ENCODE measurements at regions not wholly inside any gene's neighbourhood (a gene's known extent, or its start where the extent isn't known, plus 50 kb on each side); places are given as distances from the start of the nearest gene placed in this dataset.
A peak's percentile ranks its signal among the peaks of the same experiment; 100 is the strongest.

DNA sequence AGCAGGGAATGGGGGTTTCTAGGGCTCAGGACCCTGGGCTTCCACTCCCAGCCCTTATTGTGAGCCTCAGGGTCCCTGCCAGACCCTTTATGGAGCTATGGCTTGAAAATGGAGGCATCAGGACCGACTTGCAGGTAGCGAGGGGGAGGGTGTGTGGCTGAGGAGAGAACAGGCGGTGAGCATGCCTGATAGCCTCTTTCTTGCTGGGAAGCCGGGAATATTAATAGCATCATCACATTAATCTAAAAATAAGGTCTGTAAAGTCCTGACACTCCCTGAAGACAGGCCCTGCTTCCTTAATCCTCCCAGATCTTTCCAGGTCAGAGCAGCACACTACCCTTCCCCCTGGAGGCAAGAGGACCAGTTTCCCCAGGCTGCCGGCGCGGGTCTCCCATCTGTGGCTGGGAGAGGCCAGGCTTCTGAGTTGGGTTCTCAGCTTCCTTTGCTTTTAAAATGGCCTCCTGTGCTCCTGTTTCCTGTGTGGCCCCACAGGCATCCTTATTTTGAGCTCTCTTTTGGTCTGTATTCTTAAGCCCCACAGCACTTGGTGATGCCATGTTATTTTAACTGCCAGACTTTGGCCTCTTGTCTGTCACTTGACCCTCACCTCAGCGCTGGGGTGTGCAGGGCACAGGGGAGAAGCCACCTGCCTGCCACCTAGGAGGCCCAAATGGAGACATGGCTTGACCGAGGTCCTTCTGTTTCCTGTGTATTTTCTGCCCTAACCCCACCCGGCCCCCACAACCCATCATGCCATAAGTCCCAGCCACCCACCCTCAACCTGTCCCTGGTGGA lies 185.0 kb upstream of the TOPAZ1 start:
- peaks cover 2% of the 10 kb centered on the region for H3K27me3 Mint-ChIP-seq (ENCODE audit: low read depth)
- intact Hi-C loops (cut with micrococcal nuclease), result no loop called here
- CTCF ChIA-PET, result no interaction called here
- no peak overlapping the region for H3K27ac Mint-ChIP-seq
- peaks cover 32% of the 10 kb centered on the region for H3K4me1 Mint-ChIP-seq (ENCODE audit: low read depth)
- no peak for DNase-seq
- H3K9me3 Mint-ChIP-seq, result no peaks in the 10 kb centered on the region
- H3K36me3 Mint-ChIP-seq (ENCODE audit: low read depth), result no peaks in the 10 kb centered on the region
- H3K4me3 Mint-ChIP-seq, result no peak overlapping the region

DNA sequence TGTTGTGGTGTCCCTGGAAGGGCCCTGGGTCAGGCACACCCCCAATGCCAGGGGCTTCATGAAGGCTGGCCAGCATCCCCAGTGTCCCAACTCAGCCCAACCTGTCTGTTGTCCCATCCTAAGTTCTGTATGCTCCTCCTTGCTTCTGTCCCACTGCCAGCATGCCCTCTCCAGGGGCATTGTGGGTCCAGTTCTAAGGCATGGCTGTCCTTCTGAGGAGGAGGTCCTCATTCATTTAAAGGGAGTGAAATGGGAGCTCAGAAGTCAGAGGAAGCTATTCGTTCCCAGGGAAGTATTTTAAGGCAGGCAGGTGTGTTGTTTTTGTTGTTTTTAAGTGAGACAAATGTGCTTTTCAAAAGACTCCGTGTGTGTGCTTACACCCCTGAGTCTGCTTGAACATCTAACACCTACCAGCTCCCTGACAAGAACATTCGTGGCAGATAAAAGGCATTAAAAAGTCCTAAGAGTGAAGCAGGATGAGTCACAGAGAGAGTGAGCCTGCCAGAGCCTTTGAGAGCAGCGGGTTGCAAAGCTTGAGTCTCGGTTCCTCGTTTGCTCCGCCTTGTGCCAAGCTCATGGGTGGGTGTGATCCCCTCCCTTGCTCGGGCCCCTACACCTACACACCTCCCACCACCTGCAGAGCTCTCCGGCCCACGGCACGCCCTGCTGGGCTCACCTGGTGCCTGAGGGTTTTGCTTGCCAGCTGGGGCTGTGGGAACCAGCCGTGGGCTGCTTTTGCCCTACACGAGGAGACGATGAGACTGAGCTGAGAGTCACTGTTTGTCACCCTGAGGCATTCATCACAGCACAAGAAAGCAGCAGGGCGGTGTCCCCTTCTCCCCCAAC lies 183.4 kb upstream of the TOPAZ1 start:
- H3K9me3 Mint-ChIP-seq, result no peaks in the 10 kb centered on the region
- no peaks in the 10 kb centered on the region for H3K36me3 Mint-ChIP-seq (ENCODE audit: low read depth)
- CTCF ChIA-PET, result interaction anchor here (0.9 kb wide), 1 partner anchor 62 kb away, joined by 3 read pairs; no protein-coding TSS in a partner anchor
- intact Hi-C loops (cut with micrococcal nuclease), result loop anchor here (1.0 to 2.0 kb wide), 2 partner anchors 47 to 61 kb away; no protein-coding TSS in a partner anchor
- DNase-seq, result peak; percentile 64
- H3K27me3 Mint-ChIP-seq (ENCODE audit: low read depth), result peaks cover 6% of the 10 kb centered on the region
- peak overlapping the region; percentile 62 for H3K4me3 Mint-ChIP-seq
- H3K27ac Mint-ChIP-seq, result peak overlapping the region; percentile 67
- H3K4me1 Mint-ChIP-seq (ENCODE audit: low read depth), result peaks cover 32% of the 10 kb centered on the region

DNA sequence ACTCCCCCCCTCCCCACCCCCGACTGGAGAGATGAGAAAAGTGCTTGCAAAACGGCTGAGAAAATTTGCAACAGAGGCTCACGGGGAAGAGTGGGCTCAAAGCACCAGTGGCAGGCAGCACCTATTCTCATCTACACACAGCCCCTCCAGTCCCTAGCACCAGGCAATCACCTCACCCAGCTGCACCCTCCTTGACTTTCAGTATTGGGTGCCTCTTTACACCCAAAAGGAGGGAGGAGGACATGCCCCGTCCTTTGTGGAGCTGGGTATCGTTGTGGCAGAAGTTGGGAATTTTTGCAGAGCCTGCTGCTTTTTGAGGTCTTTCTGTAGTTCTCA lies 182.8 kb upstream of the TOPAZ1 start:
- Mint-ChIP-seq H3K9me3 (no peaks in the 10 kb centered on the region), H3K4me1 (ENCODE audit: low read depth) (peaks cover 32% of the 10 kb centered on the region), H3K27me3 (ENCODE audit: low read depth) (peaks cover 6% of the 10 kb centered on the region), H3K36me3 (ENCODE audit: low read depth) (no peaks in the 10 kb centered on the region), H3K4me3 (no peak overlapping the region), H3K27ac (no peak overlapping the region)
- DNase-seq, result no peak
- CTCF ChIA-PET, result interaction anchor here (0.9 kb wide), 1 partner anchor 63 kb away, joined by 3 read pairs; no protein-coding TSS in a partner anchor
- intact Hi-C loops (cut with micrococcal nuclease), result loop anchor here (1.0 to 2.0 kb wide), 2 partner anchors 46 to 62 kb away; no protein-coding TSS in a partner anchor

DNA sequence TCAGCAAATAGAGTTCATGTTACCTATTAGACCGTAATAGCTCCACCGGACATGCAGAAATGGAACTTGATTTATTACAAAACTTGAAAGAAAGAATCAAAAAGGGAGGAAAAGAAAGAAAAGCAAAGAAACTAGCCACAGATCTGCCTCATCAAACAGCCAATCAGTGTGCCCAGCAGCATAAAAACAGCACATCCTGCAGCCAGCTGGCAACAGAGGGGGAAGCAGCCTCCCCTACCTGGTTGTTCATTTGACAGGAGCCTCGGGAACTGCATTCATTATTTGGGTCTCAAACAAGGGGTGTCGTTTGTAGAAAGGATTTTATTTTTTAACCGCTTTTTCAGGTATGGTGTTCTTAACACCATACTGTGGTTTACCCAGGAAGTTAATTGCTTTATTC lies 181.5 kb upstream of the TOPAZ1 start:
- intact Hi-C loops (cut with micrococcal nuclease), result no loop called here
- H3K4me1 Mint-ChIP-seq (ENCODE audit: low read depth), result peaks cover 32% of the 10 kb centered on the region
- H3K9me3 Mint-ChIP-seq, result no peaks in the 10 kb centered on the region
- H3K4me3 Mint-ChIP-seq, result no peak overlapping the region
- H3K27me3 Mint-ChIP-seq (ENCODE audit: low read depth), result peaks cover 6% of the 10 kb centered on the region
- no peaks in the 10 kb centered on the region for H3K36me3 Mint-ChIP-seq (ENCODE audit: low read depth)
- CTCF ChIA-PET, result no interaction called here
- H3K27ac Mint-ChIP-seq, result no peak overlapping the region
- DNase-seq, result peak; percentile 15

DNA sequence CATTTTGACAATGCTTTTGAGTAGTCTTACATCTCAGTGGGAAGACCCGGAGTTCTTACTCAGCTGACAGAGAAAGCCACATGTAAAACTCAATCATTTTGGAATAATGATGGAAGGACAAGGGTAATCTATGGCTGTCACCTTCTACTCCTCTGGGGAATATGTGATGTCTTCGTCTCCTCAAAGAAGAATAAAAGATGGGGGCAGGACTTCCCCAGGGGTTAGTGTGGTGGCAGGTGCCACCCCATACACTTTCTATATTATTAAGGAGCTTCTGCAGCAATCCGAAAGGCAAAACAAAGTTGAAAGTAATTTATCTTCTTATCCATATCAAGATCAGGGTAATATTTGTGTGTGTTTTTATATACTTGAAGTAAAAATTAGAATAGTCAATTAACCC lies 180.4 kb upstream of the TOPAZ1 start:
- intact Hi-C loops (cut with micrococcal nuclease), result no loop called here
- Mint-ChIP-seq H3K27me3 (ENCODE audit: low read depth) (peaks cover 10% of the 10 kb centered on the region), H3K9me3 (no peaks in the 10 kb centered on the region), H3K27ac (no peak overlapping the region), H3K4me1 (ENCODE audit: low read depth) (peaks cover 32% of the 10 kb centered on the region), H3K4me3 (no peak overlapping the region), H3K36me3 (ENCODE audit: low read depth) (no peaks in the 10 kb centered on the region)
- no peak for DNase-seq
- CTCF ChIA-PET, result no interaction called here

DNA sequence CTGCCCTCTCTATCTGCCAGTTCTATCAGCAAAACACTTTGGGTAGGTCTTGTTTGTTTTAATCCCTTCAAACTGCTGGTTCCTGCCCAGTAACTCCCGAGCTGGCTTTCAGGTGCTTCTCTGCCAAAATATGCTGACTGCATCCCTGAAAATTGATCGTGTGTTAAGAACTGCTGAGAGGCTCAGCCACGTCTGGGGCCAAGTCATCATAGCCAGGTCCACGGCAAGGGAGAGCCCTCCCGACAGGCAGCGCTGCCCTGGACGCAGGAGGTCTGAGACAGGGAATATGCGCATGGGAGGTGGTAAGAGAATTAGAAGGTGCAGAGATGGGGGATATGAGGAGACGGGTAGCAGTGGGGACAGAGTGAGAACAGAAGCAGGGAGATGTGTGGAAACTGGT lies 179.7 kb upstream of the TOPAZ1 start:
- CTCF ChIA-PET, result no interaction called here
- Mint-ChIP-seq H3K9me3 (no peaks in the 10 kb centered on the region), H3K36me3 (ENCODE audit: low read depth) (no peaks in the 10 kb centered on the region), H3K4me1 (ENCODE audit: low read depth) (peaks cover 32% of the 10 kb centered on the region), H3K27ac (no peak overlapping the region), H3K27me3 (ENCODE audit: low read depth) (peaks cover 10% of the 10 kb centered on the region), H3K4me3 (no peak overlapping the region)
- intact Hi-C loops (cut with micrococcal nuclease), result no loop called here
- DNase-seq, result no peak

DNA sequence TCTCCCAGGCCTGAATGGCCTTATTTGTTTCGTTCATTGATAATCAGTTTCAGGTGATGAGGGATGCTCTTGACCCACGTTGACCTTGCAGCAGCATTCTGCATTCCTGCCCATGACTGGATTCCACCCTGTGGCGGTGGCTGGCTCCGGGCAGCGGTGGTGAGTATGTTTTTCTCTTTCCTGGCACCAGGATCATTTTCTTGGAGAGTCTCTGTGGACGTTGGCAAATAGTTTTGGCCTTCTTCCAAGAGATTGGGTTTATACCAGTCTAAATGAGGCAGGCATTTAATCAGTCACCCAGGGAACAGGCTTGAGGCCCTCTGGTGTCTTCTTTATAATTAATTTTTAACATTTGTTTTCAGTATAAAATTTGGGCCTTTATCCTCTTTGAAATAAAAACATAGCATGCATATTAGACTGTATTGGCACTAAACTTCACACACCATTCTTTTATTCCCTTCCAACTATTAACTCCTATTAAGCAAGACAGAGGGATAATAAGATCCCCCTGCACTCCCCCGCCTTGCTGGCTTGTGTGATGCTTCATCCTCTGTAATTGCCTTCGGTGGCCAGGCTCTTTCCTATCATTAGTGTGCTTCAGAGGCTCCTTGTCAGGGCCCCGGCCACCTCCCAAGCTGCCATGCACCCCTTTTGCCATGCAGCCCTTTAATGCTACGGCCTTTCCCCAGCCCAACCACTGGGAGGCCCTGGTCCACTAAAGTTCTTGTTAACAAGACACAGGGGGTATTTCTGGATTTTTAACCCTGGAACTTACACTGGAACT lies 176.2 kb upstream of the TOPAZ1 start:
- no peak overlapping the region for H3K27ac Mint-ChIP-seq
- H3K27me3 Mint-ChIP-seq (ENCODE audit: low read depth), result peaks cover 13% of the 10 kb centered on the region
- H3K4me1 Mint-ChIP-seq (ENCODE audit: low read depth), result peaks cover 8% of the 10 kb centered on the region
- DNase-seq, result no peak
- CTCF ChIA-PET, result no interaction called here
- no peaks in the 10 kb centered on the region for H3K36me3 Mint-ChIP-seq (ENCODE audit: low read depth)
- intact Hi-C loops (cut with micrococcal nuclease), result no loop called here
- H3K4me3 Mint-ChIP-seq, result no peak overlapping the region
- H3K9me3 Mint-ChIP-seq, result no peaks in the 10 kb centered on the region

DNA sequence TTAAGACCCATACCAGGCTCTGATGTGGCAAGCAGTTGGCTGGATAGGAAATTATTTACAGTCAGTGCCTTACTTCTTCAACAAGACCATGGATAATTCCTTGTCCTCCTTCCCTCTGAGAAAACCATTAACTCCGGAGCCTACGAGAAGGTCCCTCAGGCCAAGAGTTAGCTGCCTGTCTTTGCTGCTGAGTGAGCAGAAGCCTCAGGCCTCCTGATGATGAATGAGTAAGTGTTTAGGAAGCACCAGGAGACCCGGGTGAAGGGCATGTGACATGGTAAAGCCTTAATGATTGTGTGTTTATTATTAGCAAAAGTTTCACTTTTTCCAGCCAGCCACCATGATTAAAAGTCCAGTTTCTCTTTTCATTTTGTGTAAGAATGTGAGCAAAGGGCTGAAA lies 174.9 kb upstream of the TOPAZ1 start:
- H3K27ac Mint-ChIP-seq, result no peak overlapping the region
- no peak overlapping the region for H3K4me3 Mint-ChIP-seq
- intact Hi-C loops (cut with micrococcal nuclease), result no loop called here
- CTCF ChIA-PET, result no interaction called here
- peaks cover 4% of the 10 kb centered on the region for H3K4me1 Mint-ChIP-seq (ENCODE audit: low read depth)
- peaks cover 13% of the 10 kb centered on the region for H3K27me3 Mint-ChIP-seq (ENCODE audit: low read depth)
- no peaks in the 10 kb centered on the region for H3K9me3 Mint-ChIP-seq
- DNase-seq, result no peak
- no peaks in the 10 kb centered on the region for H3K36me3 Mint-ChIP-seq (ENCODE audit: low read depth)

DNA sequence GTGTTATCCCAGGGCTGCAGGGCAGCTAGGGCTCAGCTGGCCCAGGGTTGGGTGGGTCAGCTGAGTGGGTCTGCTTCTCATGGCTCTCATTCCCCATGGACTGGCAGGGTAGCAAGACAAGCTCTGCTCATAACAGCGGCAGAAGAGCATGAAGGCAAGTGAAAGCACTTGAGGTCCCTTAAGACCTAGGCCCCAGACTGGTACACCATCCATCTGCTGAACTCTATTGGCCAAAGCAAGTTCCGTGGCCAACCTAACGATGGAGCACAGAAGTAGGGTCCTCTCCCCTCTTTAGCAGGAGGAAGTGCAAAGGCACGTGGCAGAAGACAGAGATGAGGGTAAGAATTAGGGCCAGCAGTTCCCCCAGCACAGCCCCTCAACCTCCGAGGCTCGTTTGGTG lies 174.3 kb upstream of the TOPAZ1 start:
- Mint-ChIP-seq H3K4me3 (no peak overlapping the region), H3K27ac (no peak overlapping the region), H3K36me3 (ENCODE audit: low read depth) (no peaks in the 10 kb centered on the region), H3K9me3 (no peaks in the 10 kb centered on the region), H3K4me1 (ENCODE audit: low read depth) (peaks cover 4% of the 10 kb centered on the region), H3K27me3 (ENCODE audit: low read depth) (peaks cover 11% of the 10 kb centered on the region)
- DNase-seq, result no peak
- intact Hi-C loops (cut with micrococcal nuclease), result no loop called here
- CTCF ChIA-PET, result no interaction called here

DNA sequence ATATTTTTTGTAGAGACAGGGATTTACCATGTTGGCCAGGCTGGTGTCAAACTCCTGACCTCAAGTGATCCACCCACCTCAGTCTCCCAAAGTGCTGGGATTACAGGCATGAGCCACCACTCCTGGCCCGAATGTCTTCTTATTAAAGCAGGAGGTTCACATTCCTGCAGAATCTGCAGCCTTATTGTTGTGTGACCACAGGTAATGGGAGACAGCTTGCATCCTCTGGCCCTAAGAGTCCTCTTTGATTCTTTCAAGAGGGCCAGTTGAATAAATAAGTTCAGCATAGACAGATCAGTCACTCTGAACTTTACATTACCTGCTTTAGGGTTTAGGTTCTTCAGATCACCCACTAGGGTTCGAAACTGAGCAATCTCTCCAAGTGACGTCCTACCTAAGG lies 172.9 kb upstream of the TOPAZ1 start:
- no peaks in the 10 kb centered on the region for H3K9me3 Mint-ChIP-seq
- H3K4me3 Mint-ChIP-seq, result no peak overlapping the region
- CTCF ChIA-PET, result interaction anchor here (0.7 kb wide), 1 partner anchor 17 kb away, joined by 3 read pairs; no protein-coding TSS in a partner anchor
- intact Hi-C loops (cut with micrococcal nuclease), result no loop called here
- H3K36me3 Mint-ChIP-seq (ENCODE audit: low read depth), result no peaks in the 10 kb centered on the region
- no peak overlapping the region for H3K27ac Mint-ChIP-seq
- H3K27me3 Mint-ChIP-seq (ENCODE audit: low read depth), result peaks cover 12% of the 10 kb centered on the region
- H3K4me1 Mint-ChIP-seq (ENCODE audit: low read depth), result peaks cover 4% of the 10 kb centered on the region
- DNase-seq, result no peak

DNA sequence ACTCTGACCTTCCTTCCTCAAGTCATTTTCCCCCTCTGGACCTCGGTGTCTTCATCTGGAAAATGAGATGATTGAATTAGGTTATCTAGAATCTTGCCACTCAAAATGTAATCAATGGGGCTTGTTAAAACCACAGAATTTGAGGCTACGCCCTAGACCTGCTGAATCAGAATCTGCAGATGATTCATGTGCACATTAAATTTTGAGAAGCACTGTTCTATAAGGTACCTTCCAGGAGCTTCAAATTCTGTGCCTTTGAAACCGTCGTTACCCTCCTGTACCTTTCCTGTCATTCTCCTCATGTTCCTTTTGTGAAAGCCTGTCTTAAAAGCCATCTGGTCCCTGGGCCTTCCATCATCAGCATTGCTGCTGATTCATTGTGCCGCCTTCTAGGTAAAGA lies 172.4 kb upstream of the TOPAZ1 start:
- Mint-ChIP-seq H3K4me1 (ENCODE audit: low read depth) (peaks cover 4% of the 10 kb centered on the region), H3K4me3 (no peak overlapping the region), H3K9me3 (no peaks in the 10 kb centered on the region), H3K27me3 (ENCODE audit: low read depth) (peaks cover 12% of the 10 kb centered on the region), H3K36me3 (ENCODE audit: low read depth) (no peaks in the 10 kb centered on the region), H3K27ac (no peak overlapping the region)
- intact Hi-C loops (cut with micrococcal nuclease), result no loop called here
- DNase-seq, result no peak
- CTCF ChIA-PET, result no interaction called here

DNA sequence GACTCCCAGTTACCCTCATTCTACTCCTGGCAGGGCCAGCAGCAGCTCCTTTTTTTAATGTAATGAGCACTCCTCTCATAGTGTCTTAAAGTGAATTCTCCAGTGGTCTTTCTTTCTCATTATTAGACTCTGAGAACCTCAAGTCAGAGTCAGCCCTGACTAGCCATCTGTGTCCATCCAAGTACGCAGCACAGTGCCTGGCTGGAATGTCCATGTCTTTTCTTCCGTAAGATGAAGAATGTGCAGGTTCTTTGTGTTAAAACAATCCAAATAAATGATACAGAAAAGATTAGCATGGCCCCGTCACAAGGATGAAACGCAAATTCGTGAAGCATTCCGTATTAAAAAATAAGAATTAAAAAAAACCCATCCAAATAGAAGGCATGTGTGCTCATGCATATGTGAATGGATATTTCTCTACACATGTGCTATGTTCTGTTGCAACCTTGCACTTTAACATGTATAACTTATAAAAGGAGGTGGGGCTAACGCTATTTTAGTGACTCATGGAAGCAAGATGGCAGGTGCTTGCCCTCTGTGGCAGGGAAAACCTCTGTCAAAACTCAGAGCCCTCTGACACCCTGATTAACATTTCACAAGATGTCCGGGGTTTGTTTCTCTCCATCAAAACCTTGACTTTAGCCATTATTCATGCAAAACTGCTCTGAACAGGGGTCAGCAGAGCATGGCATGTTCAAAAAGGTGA lies 170.7 kb upstream of the TOPAZ1 start:
- H3K27me3 Mint-ChIP-seq (ENCODE audit: low read depth), result peaks cover 8% of the 10 kb centered on the region
- DNase-seq, result no peak
- H3K4me1 Mint-ChIP-seq (ENCODE audit: low read depth), result peaks cover 4% of the 10 kb centered on the region
- no peaks in the 10 kb centered on the region for H3K36me3 Mint-ChIP-seq (ENCODE audit: low read depth)
- H3K4me3 Mint-ChIP-seq, result no peak overlapping the region
- H3K27ac Mint-ChIP-seq, result no peak overlapping the region
- intact Hi-C loops (cut with micrococcal nuclease), result no loop called here
- CTCF ChIA-PET, result no interaction called here
- no peaks in the 10 kb centered on the region for H3K9me3 Mint-ChIP-seq

Data from activated naive CD4-positive, alpha-beta T cell treated with anti-CD3 and anti-CD28 coated beads for 36 hours (primary cell).